HFFc6 (cell line): ENCODE measurements at regions not wholly inside any gene's neighbourhood (a gene's known extent, or its start where the extent isn't known, plus 50 kb on each side); places are given as distances from the start of the nearest gene placed in this dataset.

Experiments used
- DNase-seq: peaks from one replicate; pipeline ENCODE4 v3.0.0-alpha.2; 2018
- H3K27ac Mint-ChIP-seq: 2 replicates; pipeline ENCODE4 v1.8.0; 2020; ENCODE audit warnings: mild to moderate bottlenecking, mixed read lengths
- H3K27me3 Mint-ChIP-seq: 2 replicates; pipeline ENCODE4 v1.8.0; 2021; ENCODE audit warnings: mild to moderate bottlenecking, moderate library complexity, mixed read lengths; ENCODE audit not compliant: insufficient read depth
- H3K36me3 Mint-ChIP-seq: 2 replicates; pipeline ENCODE4 v1.8.0; 2021; ENCODE audit warnings: low read depth, mixed read lengths
- H3K4me1 Mint-ChIP-seq: 2 replicates; pipeline ENCODE4 v1.8.0; 2020; ENCODE audit warnings: low read depth, mixed read lengths
- H3K4me3 Mint-ChIP-seq: 2 replicates; pipeline ENCODE4 v1.8.0; 2020; ENCODE audit warnings: mild to moderate bottlenecking, moderate library complexity, mixed read lengths
- H3K9me3 Mint-ChIP-seq: 2 replicates; pipeline ENCODE4 v1.8.0; 2020; ENCODE audit warnings: mild to moderate bottlenecking, mixed read lengths
- TF ChIP-seq, protein P1 (sequence below): fragments of 200-600 bp; sonication (generic); IDR thresholded peaks from 2 replicates; pipeline ENCODE4 v1.5.0; 2021; ENCODE audit warnings: antibody characterized with exemption, mild to moderate bottlenecking

DNA sequence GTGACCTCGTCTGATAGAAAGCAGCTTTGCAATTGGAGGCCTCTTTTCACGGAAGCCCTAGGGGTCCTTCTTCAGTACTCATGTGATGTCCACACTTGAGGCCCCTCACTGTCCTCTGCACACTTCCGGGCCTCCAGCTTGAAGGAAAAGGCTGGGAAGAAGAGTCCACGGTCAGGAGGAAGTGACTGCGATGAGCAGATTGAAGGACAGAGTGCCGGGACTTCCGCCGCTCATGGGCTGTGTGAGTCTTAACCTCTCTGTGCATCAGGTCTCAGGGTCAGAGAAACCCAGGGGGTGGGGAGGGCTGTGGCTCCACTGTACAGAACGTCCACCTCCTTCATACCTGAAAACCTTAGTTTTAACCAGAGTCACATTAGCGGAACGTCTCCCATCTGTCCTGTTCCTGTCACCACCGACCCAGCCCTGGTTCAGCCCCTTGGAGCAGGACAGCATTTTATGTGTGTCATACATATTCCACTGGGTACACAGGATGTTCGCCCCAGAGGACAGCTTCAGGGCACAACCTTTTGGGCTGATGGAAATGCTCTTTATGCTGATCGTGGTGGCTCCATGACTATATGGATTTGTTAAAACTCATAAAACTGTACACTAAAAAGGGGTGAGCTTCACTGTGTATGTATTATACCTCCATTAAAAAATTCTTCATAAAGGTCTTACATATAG lies 51.0 kb upstream of the SORCS2 start:
- Mint-ChIP-seq H3K4me3 (no peak overlapping the region), H3K36me3 (no peaks in the 10 kb centered on the region), H3K4me1 (no peaks in the 10 kb centered on the region), H3K27me3 (peaks cover 36% of the 10 kb centered on the region), H3K27ac (no peak overlapping the region), H3K9me3 (no peaks in the 10 kb centered on the region)
- no peak for DNase-seq
- TF ChIP-seq, protein P1, sequence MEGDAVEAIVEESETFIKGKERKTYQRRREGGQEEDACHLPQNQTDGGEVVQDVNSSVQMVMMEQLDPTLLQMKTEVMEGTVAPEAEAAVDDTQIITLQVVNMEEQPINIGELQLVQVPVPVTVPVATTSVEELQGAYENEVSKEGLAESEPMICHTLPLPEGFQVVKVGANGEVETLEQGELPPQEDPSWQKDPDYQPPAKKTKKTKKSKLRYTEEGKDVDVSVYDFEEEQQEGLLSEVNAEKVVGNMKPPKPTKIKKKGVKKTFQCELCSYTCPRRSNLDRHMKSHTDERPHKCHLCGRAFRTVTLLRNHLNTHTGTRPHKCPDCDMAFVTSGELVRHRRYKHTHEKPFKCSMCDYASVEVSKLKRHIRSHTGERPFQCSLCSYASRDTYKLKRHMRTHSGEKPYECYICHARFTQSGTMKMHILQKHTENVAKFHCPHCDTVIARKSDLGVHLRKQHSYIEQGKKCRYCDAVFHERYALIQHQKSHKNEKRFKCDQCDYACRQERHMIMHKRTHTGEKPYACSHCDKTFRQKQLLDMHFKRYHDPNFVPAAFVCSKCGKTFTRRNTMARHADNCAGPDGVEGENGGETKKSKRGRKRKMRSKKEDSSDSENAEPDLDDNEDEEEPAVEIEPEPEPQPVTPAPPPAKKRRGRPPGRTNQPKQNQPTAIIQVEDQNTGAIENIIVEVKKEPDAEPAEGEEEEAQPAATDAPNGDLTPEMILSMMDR, result no peak

DNA sequence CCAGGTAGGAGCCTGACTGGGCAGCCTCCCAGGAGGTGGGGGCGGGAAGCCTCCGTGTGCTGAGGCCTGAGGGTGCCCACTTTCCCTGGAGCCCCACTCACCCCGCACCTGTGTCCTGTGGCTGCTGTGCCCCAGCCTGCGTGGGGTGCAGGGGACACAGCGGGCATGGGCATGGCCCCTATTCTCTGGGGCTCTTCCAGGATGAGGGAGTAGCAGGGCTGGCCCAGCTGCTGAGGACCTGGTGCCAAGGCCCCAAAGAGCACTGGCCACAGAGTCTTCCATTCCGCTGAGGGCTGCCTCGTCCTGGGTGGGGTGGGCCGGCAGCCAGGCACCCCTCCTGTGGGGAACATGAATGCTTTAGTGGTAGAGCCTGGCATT lies 51.7 kb upstream of the SORCS2 start:
- H3K36me3 Mint-ChIP-seq, result no peaks in the 10 kb centered on the region
- TF ChIP-seq, protein P1, result no peak
- H3K4me1 Mint-ChIP-seq, result peaks cover 2% of the 10 kb centered on the region
- no peak overlapping the region for H3K27ac Mint-ChIP-seq
- H3K27me3 Mint-ChIP-seq, result peaks cover 36% of the 10 kb centered on the region
- H3K9me3 Mint-ChIP-seq, result no peaks in the 10 kb centered on the region
- DNase-seq, result no peak
- H3K4me3 Mint-ChIP-seq, result no peak overlapping the region

DNA sequence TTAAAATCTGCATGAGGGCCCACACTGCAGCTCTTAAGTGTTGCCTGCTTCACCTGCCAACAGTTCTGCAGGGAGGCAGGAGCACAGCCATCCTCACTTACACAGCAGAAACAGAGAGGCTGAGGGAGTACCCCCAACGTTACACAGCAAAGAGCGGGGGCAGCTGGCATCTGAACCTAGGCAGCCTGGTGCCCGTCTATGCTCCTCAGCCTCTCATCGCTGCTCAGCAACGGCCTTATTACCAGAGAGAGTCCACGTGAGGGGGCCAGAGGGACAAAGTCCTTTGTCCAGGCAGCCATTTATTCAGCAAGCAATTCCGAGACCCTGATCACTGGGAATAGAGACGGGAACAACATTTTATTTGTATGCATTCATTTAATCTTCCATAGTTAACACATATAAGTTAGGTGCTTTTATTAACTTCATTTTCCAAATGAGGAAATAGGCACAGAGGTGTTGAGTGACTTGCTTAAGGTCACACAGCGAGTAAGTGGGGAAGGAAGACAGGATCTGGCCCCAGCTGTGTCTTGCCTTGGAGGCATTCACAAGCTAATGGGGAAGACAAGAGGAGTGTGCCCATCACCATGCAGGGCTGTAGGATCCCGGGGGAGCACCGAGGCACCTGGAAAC lies 52.2 kb upstream of the SORCS2 start:
- TF ChIP-seq, protein P1, result no peak
- Mint-ChIP-seq H3K4me3 (no peak overlapping the region), H3K27me3 (peaks cover 36% of the 10 kb centered on the region), H3K9me3 (no peaks in the 10 kb centered on the region), H3K4me1 (peaks cover 7% of the 10 kb centered on the region), H3K36me3 (no peaks in the 10 kb centered on the region), H3K27ac (no peak overlapping the region)
- no peak for DNase-seq

DNA sequence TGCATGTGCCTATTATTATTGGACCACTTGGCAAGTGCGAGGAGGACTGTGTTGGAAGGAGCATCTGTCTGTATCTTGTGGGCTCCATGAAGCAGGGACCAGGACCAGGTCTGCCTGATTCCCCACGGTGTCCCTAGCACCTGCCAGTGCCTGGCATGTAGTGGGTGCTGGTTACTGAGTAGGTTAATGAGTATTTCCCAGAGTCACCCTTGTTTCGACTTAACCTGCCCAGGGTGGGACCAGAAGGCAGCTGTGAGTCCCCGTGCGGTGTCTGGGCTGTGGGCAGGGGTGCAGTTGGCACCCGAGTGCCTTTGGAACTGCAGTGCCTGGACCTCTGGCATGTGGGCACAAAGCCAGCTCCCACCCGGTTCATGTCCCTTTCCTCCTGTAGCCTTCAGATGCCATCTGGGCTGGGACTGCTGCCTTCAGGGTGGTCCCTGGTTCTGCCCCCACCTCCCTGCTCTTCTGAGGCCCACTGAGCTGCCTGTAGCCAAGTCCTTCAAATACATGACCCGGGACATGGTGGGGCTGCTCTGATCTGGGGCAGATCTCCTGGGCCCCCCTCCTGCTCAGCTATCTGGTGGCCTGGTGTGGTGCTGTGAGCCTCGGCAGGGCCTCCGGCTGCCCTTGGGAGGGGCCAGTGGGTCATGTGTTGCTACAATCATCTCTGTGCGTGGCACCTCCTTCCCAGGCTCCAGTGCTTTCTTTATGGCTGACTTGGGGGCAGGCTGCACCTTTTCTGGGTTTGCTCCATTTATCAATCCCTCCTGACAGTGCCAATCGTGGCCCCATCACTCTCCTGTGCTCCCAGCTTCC lies 53.0 kb upstream of the SORCS2 start:
- H3K36me3 Mint-ChIP-seq, result no peaks in the 10 kb centered on the region
- H3K4me3 Mint-ChIP-seq, result no peak overlapping the region
- no peaks in the 10 kb centered on the region for H3K9me3 Mint-ChIP-seq
- TF ChIP-seq, protein P1, result no peak
- peaks cover 15% of the 10 kb centered on the region for H3K4me1 Mint-ChIP-seq
- no peak for DNase-seq
- H3K27me3 Mint-ChIP-seq, result peaks cover 32% of the 10 kb centered on the region
- no peak overlapping the region for H3K27ac Mint-ChIP-seq

DNA sequence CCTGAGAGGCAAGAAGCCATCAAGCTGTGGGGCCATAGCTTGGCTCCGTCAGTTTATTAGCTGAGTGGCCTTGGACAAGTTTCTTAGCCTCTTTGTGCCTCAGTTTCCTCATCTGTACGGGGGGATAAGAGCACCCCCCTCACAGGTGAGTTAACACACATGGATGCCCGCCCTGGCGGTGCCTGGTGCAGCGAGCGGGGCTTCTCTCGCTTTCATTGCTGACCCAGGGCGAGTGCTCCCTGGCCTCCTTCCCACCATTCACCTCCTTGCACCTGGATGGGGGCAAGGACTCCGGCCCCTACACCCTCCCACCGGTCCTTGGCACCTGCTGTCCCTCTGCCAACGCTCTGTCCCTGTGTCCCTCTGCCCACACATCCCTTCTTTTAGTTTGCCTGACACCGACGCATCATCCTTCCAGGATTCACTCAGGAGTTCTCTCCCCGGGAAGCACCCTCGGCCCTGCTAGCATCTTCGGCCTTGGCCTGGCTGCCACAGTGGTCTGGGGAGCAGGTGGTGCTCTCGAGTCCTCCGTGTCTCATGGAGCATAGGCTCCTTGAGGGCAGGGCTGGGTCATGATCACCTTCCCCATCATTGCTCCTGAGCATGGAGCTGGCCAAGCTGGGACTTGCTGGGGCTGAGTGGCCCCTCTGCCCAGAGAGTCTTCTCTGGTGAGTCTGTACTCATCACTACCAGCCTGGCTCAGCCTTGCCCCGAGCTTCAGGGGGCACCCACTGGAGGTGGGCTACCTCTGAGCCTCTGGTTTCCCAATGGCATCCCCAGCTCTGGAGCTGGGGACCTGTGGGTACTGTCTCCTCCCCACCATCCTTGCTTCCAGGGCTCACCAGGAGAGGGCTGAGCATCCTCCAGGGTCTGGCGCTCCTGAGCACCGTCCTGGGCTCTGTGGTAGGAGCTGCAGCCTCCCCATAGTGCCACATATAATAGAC lies 53.8 kb upstream of the SORCS2 start:
- TF ChIP-seq, protein P1, result no peak
- DNase-seq, result no peak
- peaks cover 30% of the 10 kb centered on the region for H3K27me3 Mint-ChIP-seq
- H3K9me3 Mint-ChIP-seq, result no peaks in the 10 kb centered on the region
- no peaks in the 10 kb centered on the region for H3K36me3 Mint-ChIP-seq
- no peak overlapping the region for H3K27ac Mint-ChIP-seq
- peaks cover 21% of the 10 kb centered on the region for H3K4me1 Mint-ChIP-seq
- no peak overlapping the region for H3K4me3 Mint-ChIP-seq
